ENCODE measurements at regions not wholly inside any gene's neighbourhood (a gene's known extent, or its start where the extent isn't known, plus 50 kb on each side); places are given as distances from the start of the nearest gene placed in this dataset.
A peak's percentile ranks its signal among the peaks of the same experiment; 100 is the strongest.

GRCh38 chr11:70541176-70541575, 142.8 kb downstream of the CTTN start:
- Histone ChIP-seq H3K4ac (ENCODE audit: low read depth, low read length) (no peak overlapping the region), H2BK15ac (ENCODE audit: low read depth, low read length) (no peak overlapping the region), H2AFZ (ENCODE audit: low read length) (no peak overlapping the region), H3K4me1 (ENCODE audit: insufficient read depth, low read length) (peaks cover 5% of the 10 kb centered on the region; the same call in 1 of the 2 replicates), H3T11ph (ENCODE audit: low read length) (no peak overlapping the region), H4K91ac (ENCODE audit: insufficient read length, low read depth, low read length) (no peak overlapping the region), H4K8ac (replicated peaks; ENCODE audit: insufficient read length, low read depth, low read length) (no peak overlapping the region), H2BK120ac (ENCODE audit: low read depth, low read length, poor library complexity, severe bottlenecking) (no peak overlapping the region), H3K18ac (ENCODE audit: insufficient read length, low read depth, low read length) (no peak overlapping the region), H3K79me1 (ENCODE audit: insufficient read depth, low read depth, low read length, poor library complexity, severe bottlenecking) (no peaks in the 10 kb centered on the region), H3K14ac (ENCODE audit: insufficient read depth, low read length) (no peak overlapping the region), H3K9me3 (ENCODE audit: control insufficient read depth, low read depth, low read length) (no peaks in the 10 kb centered on the region), H3K27ac (ENCODE audit: insufficient read length, low read depth, low read length) (no peak overlapping the region), H2BK20ac (ENCODE audit: low read depth, low read length, poor library complexity, severe bottlenecking) (no peak overlapping the region), H3K27me3 (ENCODE audit: insufficient read depth, low read length) (no peaks in the 10 kb centered on the region), H3K9ac (ENCODE audit: extremely low read depth, insufficient read length, low read length) (no peak overlapping the region), H3K56ac (ENCODE audit: insufficient read length, low read depth, low read length) (no peak overlapping the region), H2BK12ac (ENCODE audit: insufficient read length, low read depth, low read length) (no peak overlapping the region), H3K23me2 (ENCODE audit: insufficient read length, low read depth, low read length, poor library complexity, severe bottlenecking) (no peaks in the 10 kb centered on the region), H4K5ac (ENCODE audit: insufficient read length, low read depth, low read length) (no peak overlapping the region), H4K20me1 (ENCODE audit: control insufficient read depth, insufficient read depth, insufficient read length) (no peaks in the 10 kb centered on the region), H3K79me2 (ENCODE audit: insufficient read depth, low read length) (no peaks in the 10 kb centered on the region), H2BK5ac (ENCODE audit: insufficient read length, low read length) (no peak overlapping the region), H3K4me2 (ENCODE audit: insufficient read depth, insufficient read length, low read length) (no peak overlapping the region), H3K23ac (ENCODE audit: insufficient read length, low read depth, low read length) (no peak overlapping the region), H2AK5ac (ENCODE audit: insufficient read length, low read length) (no peak overlapping the region)
- Mint-ChIP-seq H3K4me1 (peaks cover 17% of the 10 kb centered on the region in 2 experiments), H3K9me3 (peaks cover 2 to 3% of the 10 kb centered on the region in 2 experiments; a peak in 3 of 5 replicates), H3K4me3 (no peak overlapping the region), H3K36me3 (ENCODE audit: insufficient read depth in 1 of 3, low read depth in 3 of 3) (no peaks in the 10 kb centered on the region; a peak in 1 of 7 replicates), H3K27me3 (ENCODE audit: low read depth) (no peaks in the 10 kb centered on the region), H3K27ac (peak overlapping the region in 1 of 3 experiments; percentile 19; a peak in 1 of 7 replicates)
- DNase-seq, result no peak
- no CpG with 5 or more reads among the region's 9 CpGs for WGBS (ENCODE audit: extremely low coverage, insufficient read length, low lambda C conversion rate)
- no peak for TF ChIP-seq CTCF (conservative IDR thresholded peaks at IDR 0.05)
